SK-N-SH (cell line): ENCODE measurements at regions not wholly inside any gene's neighbourhood (a gene's known extent, or its start where the extent isn't known, plus 50 kb on each side); places are given as distances from the start of the nearest gene placed in this dataset.

Source experiments
- CTCF ChIA-PET: fragments of 300-600, 350-600 bp; formaldehyde crosslinking; extraction: SDS; loops from one replicate; lab custom pipeline; 2021; lab: Yijun Ruan, JAX
- POLR2A ChIA-PET: fragments of 350-600 bp; sonication (Branson Sonifier 250); formaldehyde crosslinking; extraction: SDS; loops from one replicate; lab custom pipeline; 2020; ENCODE audit warnings: antibody characterized with exemption, inconsistent platforms; lab: Yijun Ruan, JAX
- DNase-seq: peaks from one replicate; pipeline ENCODE4 v3.0.0; 2012
- H2AFZ ChIP-seq: fragments of 200-600 bp; sonication (generic); 2 replicates; pipeline ENCODE4 v1.8.1; 2016; ENCODE audit warnings: antibody characterized with exemption, mild to moderate bottlenecking, low read depth
- H3F3A ChIP-seq: fragments of 200-600 bp; sonication (generic); replicated peaks from 2 replicates; pipeline ENCODE3; 2016; ENCODE audit warnings: antibody characterized with exemption, mild to moderate bottlenecking; ENCODE audit not compliant: insufficient read depth
- H3K27ac ChIP-seq, 2 experiments: fragments of 200-500 bp in 1 of 2; fragments of 200-600 bp in 1 of 2; sonication (Bioruptor generic) in 1 of 2; sonication (generic), shearing (Covaris generic) in 1 of 2; 2 replicates each; pipeline versions ENCODE4 v1.5.1 to v1.6.1; 2014 to 2016; ENCODE audit warnings: low read depth in 2 of 2, inconsistent platforms in 1 of 2, low read length in 1 of 2, mild to moderate bottlenecking in 1 of 2, mixed read lengths in 1 of 2
- H3K27me3 ChIP-seq: fragments of 200-600 bp; sonication (generic), shearing (Covaris generic); 2 replicates; pipeline ENCODE4 v1.6.1; 2016; ENCODE audit warnings: mixed run types; ENCODE audit not compliant: insufficient read depth
- H3K36me3 ChIP-seq, 2 experiments: fragments of 200-500 bp in 1 of 2; fragments of 200-600 bp in 1 of 2; sonication (Bioruptor generic) in 1 of 2; sonication (generic) in 1 of 2; replicated peaks in 1 of 2; 2 replicates each; pipeline versions ENCODE3 to v1.5.1; 2014 to 2016; ENCODE audit warnings: low read length in 1 of 2, mild to moderate bottlenecking in 1 of 2; ENCODE audit not compliant: insufficient read depth in 2 of 2, control insufficient read depth in 1 of 2
- H3K4me1 ChIP-seq, 2 experiments: fragments of 200-500 bp in 1 of 2; fragments of 200-600 bp in 1 of 2; sonication (Bioruptor generic) in 1 of 2; sonication (generic), shearing (Covaris generic) in 1 of 2; 2 replicates each; pipeline versions ENCODE4 v1.5.1 to v1.6.1; 2014 to 2016; ENCODE audit warnings: low read depth in 1 of 2, low read length in 1 of 2, mixed run types in 1 of 2; ENCODE audit not compliant: insufficient read depth in 2 of 2, control insufficient read depth in 1 of 2
- H3K4me2 ChIP-seq: fragments of 200-600 bp; sonication (generic), shearing (Covaris generic); 2 replicates; pipeline ENCODE4 v1.6.1; 2017; ENCODE audit warnings: mixed run types
- H3K4me3 ChIP-seq, 2 experiments: fragments of 200-500 bp in 1 of 2; fragments of 200-600 bp in 1 of 2; sonication (Bioruptor generic) in 1 of 2; sonication (generic), shearing (Covaris generic) in 1 of 2; 2 replicates each; pipeline versions ENCODE4 v1.5.1 to v1.8.1; 2014 to 2016; ENCODE audit warnings: low read depth in 2 of 2, inconsistent platforms in 1 of 2, low read length in 1 of 2, mild to moderate bottlenecking in 1 of 2, mixed read lengths in 1 of 2, moderate library complexity in 1 of 2
- H3K79me2 ChIP-seq: fragments of 200-600 bp; sonication (generic); 2 replicates; pipeline ENCODE4 v1.8.1; 2017; ENCODE audit warnings: mild to moderate bottlenecking; ENCODE audit not compliant: insufficient read depth
- H3K9ac ChIP-seq: fragments of 200-600 bp; sonication (generic); 2 replicates; pipeline ENCODE4 v1.6.1; 2017; ENCODE audit warnings: mixed run types
- H3K9me2 ChIP-seq: fragments of 200-600 bp; sonication (generic); 2 replicates; pipeline ENCODE4 v1.6.1; 2017; ENCODE audit warnings: mixed run types
- H3K9me3 ChIP-seq: fragments of 200-600 bp; sonication (generic); 2 replicates; pipeline ENCODE4 v1.6.1; 2017; ENCODE audit warnings: mixed run types, mild to moderate bottlenecking, moderate library complexity
- H4K20me1 ChIP-seq: fragments of 200-600 bp; sonication (generic); 2 replicates; pipeline ENCODE4 v1.6.1; 2017; ENCODE audit warnings: mild to moderate bottlenecking, mixed run types; ENCODE audit not compliant: insufficient read depth
- CHD2 ChIP-seq: fragments of 150-350 bp; IDR thresholded peaks from 2 replicates; pipeline ENCODE4 v1.6.1; 2018; ENCODE audit warnings: low read length; ENCODE audit not compliant: partially characterized antibody
- ELF1 ChIP-seq: IDR thresholded peaks from 2 replicates; pipeline ENCODE4 v1.4.0; 2012
- FOSL2 ChIP-seq: IDR thresholded peaks from 2 replicates; pipeline ENCODE4 v1.4.0; 2012; ENCODE audit warnings: low read depth, mild to moderate bottlenecking, moderate library complexity, borderline replicate concordance
- FOXM1 ChIP-seq: IDR thresholded peaks from 2 replicates; pipeline ENCODE4 v1.4.0; 2012; ENCODE audit warnings: low read depth, mild to moderate bottlenecking
- IRF3 ChIP-seq: fragments of 150-350 bp; IDR thresholded peaks from 2 replicates; pipeline ENCODE4 v1.6.1; 2016; ENCODE audit warnings: mild to moderate bottlenecking, low read depth, low read length
- PBX3 ChIP-seq: IDR thresholded peaks from 2 replicates; pipeline ENCODE4; 2012
- RCOR1 ChIP-seq: fragments of 150-350 bp; IDR thresholded peaks from 2 replicates; pipeline ENCODE4 v1.6.1; 2017; ENCODE audit warnings: antibody characterized with exemption, low read length
- REST ChIP-seq: IDR thresholded peaks from 2 replicates; pipeline ENCODE4 v1.6.1; 2012; ENCODE audit warnings: mild to moderate bottlenecking, low read depth, low read length, moderate library complexity
- TEAD4 ChIP-seq: IDR thresholded peaks from 2 replicates; pipeline ENCODE4 v1.4.0; 2012; ENCODE audit warnings: mild to moderate bottlenecking, borderline replicate concordance; ENCODE audit not compliant: insufficient read depth
- USF1 ChIP-seq: IDR thresholded peaks from 2 replicates; pipeline ENCODE4 v1.4.0; 2012; ENCODE audit warnings: low read depth, borderline replicate concordance
- USF2 ChIP-seq: fragments of 150-350 bp; IDR thresholded peaks from 2 replicates; pipeline ENCODE4 v1.6.1; 2017; ENCODE audit warnings: antibody characterized with exemption, low read length, low read depth, borderline replicate concordance
- WGBS: methylation state at CpG from one replicate; pipeline ENCODE4 v1.1.6; 2017; ENCODE audit warnings: low lambda C conversion rate; 5-methylcytosine and 5-hydroxymethylcytosine counted together

- no peaks in the 10 kb centered on the region for H3K27me3 ChIP-seq
- TF ChIP-seq PBX3 (no peak), TEAD4 (no peak), USF2 (no peak), ELF1 (no peak), IRF3 (no peak), FOSL2 (no peak), USF1 (no peak), RCOR1 (no peak), CHD2 (no peak), REST (no peak), FOXM1 (no peak)
- POLR2A ChIA-PET, result no interaction called here
These were observed 404.7 kb downstream of the GALR1 start for GRCh38 chr18:77654302-77654701.

More at GRCh38 chr18:77654302-77654701, 404.7 kb downstream of the GALR1 start:
- Histone ChIP-seq H3K79me2 (no peaks in the 10 kb centered on the region), H3K9me3 (no peaks in the 10 kb centered on the region), H2AFZ (no peak overlapping the region), H3F3A (no peaks in the 10 kb centered on the region), H3K4me1 (no peaks in the 10 kb centered on the region), H3K9me2 (no peaks in the 10 kb centered on the region), H3K4me3 (no peak overlapping the region), H3K27ac (no peak overlapping the region), H4K20me1 (no peaks in the 10 kb centered on the region), H3K4me2 (no peak overlapping the region), H3K9ac (no peak overlapping the region), H3K36me3 (no peaks in the 10 kb centered on the region)
- WGBS, result 35% methylated on average over 5 of the region's 5 CpGs
- CTCF ChIA-PET, result no interaction called here
- DNase-seq, result no peak
